ENCODE measurements at regions not wholly inside any gene's neighbourhood (a gene's known extent, or its start where the extent isn't known, plus 50 kb on each side); places are given as distances from the start of the nearest gene placed in this dataset.

- no peak for ATAC-seq
These were observed 655.0 kb upstream of the NCAM2 start for GRCh38 chr21:20343186-20343585.

DNA sequence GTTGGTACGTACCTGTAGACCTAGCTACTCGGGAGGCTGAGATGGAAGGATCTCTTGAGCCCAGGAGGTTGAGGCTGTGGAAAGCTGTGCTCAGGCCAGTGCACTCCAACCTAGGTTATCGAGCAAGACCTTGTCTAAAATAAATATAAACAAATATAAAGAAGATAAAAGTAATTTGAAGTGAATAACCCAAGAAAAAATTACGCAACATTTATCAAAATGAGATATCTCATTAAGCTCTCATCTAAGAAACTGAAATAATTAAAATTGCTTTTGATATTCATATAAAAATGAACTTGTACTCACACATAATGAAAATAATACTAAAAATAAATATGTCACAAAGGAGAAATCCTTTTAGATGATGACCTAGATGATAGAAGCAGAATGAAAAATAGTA is 647.1 kb upstream of the NCAM2 start:
- Histone ChIP-seq H3K4me3 (no peak overlapping the region), H3K36me3 (no peaks in the 10 kb centered on the region), H3K9me3 (no peaks in the 10 kb centered on the region), H3K4me1 (no peaks in the 10 kb centered on the region), H3K27ac (no peak overlapping the region), H3K27me3 (no peaks in the 10 kb centered on the region)
- in situ Hi-C loops (cut with MboI; ENCODE audit: low sequenced_read_pairs in 4 of 4) (no loop called here), intact Hi-C loops (cut with DNase I; ENCODE audit: low total_unique reads) (no loop called here)
- no peak for TF ChIP-seq POLR2A (IDR thresholded peaks at IDR 0.05)
- TF ChIP-seq CTCF (IDR thresholded peaks at IDR 0.05 in 4 of 5, conservative IDR thresholded peaks at IDR 0.05 in 1 of 5), result no peak
- DNase-seq (no peak), ATAC-seq (no peak)

More at GRCh38 chr21:20343186-20343585, 655.0 kb upstream of the NCAM2 start:
- in situ Hi-C loops (cut with MboI; ENCODE audit: low sequenced_read_pairs in 4 of 4) (no loop called here), intact Hi-C loops (cut with DNase I; ENCODE audit: low total_unique reads) (no loop called here)
- no peaks in the 10 kb centered on the region for H3K36me3 ChIP-seq
- no peaks in the 10 kb centered on the region for H3K27me3 ChIP-seq
- H3K27ac ChIP-seq, result no peak overlapping the region
- H3K9me3 ChIP-seq, result no peaks in the 10 kb centered on the region
- H3K4me3 ChIP-seq, result no peak overlapping the region
- TF ChIP-seq CTCF (IDR thresholded peaks at IDR 0.05 in 4 of 5, conservative IDR thresholded peaks at IDR 0.05 in 1 of 5) (no peak), POLR2A (IDR thresholded peaks at IDR 0.05) (no peak)
- H3K4me1 ChIP-seq, result no peaks in the 10 kb centered on the region
- no peak for DNase-seq

- in situ Hi-C loops (cut with MboI; ENCODE audit: low sequenced_read_pairs in 4 of 4), result no loop called here
- Histone ChIP-seq H3K9me3 (no peaks in the 10 kb centered on the region), H3K4me1 (no peaks in the 10 kb centered on the region), H3K4me3 (no peak overlapping the region), H3K27ac (no peak overlapping the region), H3K27me3 (no peaks in the 10 kb centered on the region), H3K36me3 (no peaks in the 10 kb centered on the region)
- TF ChIP-seq CTCF (IDR thresholded peaks at IDR 0.05 in 4 of 5, conservative IDR thresholded peaks at IDR 0.05 in 1 of 5), result no peak
- intact Hi-C loops (cut with DNase I; ENCODE audit: low total_unique reads), result no loop called here
- ATAC-seq, result no peak
- DNase-seq, result no peak
These were observed 644.9 kb upstream of the NCAM2 start for GRCh38 chr21:20353351-20353750.

DNA sequence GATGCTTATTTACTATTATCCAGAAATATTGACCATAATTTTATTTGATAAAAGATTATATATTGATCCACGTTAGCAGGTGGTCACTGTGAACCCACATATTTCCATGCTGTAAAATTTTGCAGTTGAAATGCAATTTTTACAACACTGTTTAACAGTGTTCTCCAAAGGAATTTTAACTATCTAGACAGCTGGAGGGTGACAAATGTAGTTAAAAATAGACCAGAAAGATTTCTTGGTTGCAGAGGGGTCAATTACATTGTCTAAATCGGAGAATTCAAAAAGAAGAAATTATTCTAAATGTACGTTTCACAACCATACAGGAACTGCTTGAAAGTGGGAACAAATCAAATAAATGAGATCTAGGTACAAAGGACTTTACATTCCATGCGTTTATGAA is 625.2 kb upstream of the NCAM2 start:
- in situ Hi-C loops (cut with MboI; ENCODE audit: low sequenced_read_pairs in 4 of 4), result no loop called here
- TF ChIP-seq POLR2A (IDR thresholded peaks at IDR 0.05) (no peak), CTCF (IDR thresholded peaks at IDR 0.05 in 4 of 5, conservative IDR thresholded peaks at IDR 0.05 in 1 of 5) (no peak)
- no peak overlapping the region for H3K27ac ChIP-seq

DNA sequence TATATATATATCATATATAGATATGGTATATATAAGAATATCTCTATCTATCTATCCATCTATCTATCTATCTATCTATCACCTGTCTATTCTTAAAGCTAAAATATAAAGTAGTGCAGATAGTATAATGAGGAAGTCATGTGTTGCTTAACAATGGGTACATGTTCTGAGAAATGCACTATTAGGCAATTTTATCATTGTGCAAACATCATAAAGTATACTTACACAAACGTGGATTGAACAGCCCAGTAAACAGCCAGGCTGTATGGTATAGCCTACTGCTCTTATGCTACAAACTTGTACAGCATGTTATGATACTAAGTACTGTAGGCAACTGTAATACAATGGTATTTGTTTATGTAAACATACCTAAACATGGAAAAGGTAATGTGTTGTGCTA is 621.0 kb upstream of the NCAM2 start:
- H3K9me3 ChIP-seq, result no peaks in the 10 kb centered on the region
- in situ Hi-C loops (cut with MboI; ENCODE audit: low sequenced_read_pairs in 4 of 4), result no loop called here
- intact Hi-C loops (cut with DNase I; ENCODE audit: low total_unique reads), result no loop called here
- no peaks in the 10 kb centered on the region for H3K36me3 ChIP-seq
- H3K4me1 ChIP-seq, result no peaks in the 10 kb centered on the region
- no peaks in the 10 kb centered on the region for H3K27me3 ChIP-seq
- ATAC-seq (no peak), DNase-seq (no peak)
- H3K4me3 ChIP-seq, result no peak overlapping the region
- no peak overlapping the region for H3K27ac ChIP-seq
- TF ChIP-seq CTCF (IDR thresholded peaks at IDR 0.05 in 4 of 5, conservative IDR thresholded peaks at IDR 0.05 in 1 of 5) (no peak), POLR2A (IDR thresholded peaks at IDR 0.05) (no peak)

More for the DNA sequence above, 625.2 kb upstream of the NCAM2 start:
- no peak overlapping the region for H3K4me3 ChIP-seq
- DNase-seq (no peak), ATAC-seq (no peak)
- H3K27me3 ChIP-seq, result no peaks in the 10 kb centered on the region
- H3K4me1 ChIP-seq, result no peaks in the 10 kb centered on the region
- H3K9me3 ChIP-seq, result no peaks in the 10 kb centered on the region
- intact Hi-C loops (cut with DNase I; ENCODE audit: low total_unique reads), result no loop called here
- H3K36me3 ChIP-seq, result no peaks in the 10 kb centered on the region

Data from gastrocnemius medialis (tissue), 4 donors.